Naive thymus-derived CD8-positive, alpha-beta T cell (primary cell): ENCODE measurements at regions not wholly inside any gene's neighbourhood (a gene's known extent, or its start where the extent isn't known, plus 50 kb on each side); places are given as distances from the start of the nearest gene placed in this dataset.
"Not testable (repeated sequence)": the region's sequence is repeated elsewhere in the genome, so short reads cannot be mapped to it uniquely, and the experiment has no call there.

Source experiments
- ATAC-seq, 2 donors: fragments of 150-1000 bp; cut with Tn5 transposase in 1 of 2; sonication (Bioruptor Pico), chemical (Tn5 transposase) in 1 of 2; 1 replicate in 1 of 2; 2 replicates in 1 of 2; pipeline ENCODE4 v1.10.0; 2021; ENCODE audit warnings: mild to moderate bottlenecking in 2 of 2, moderate library complexity in 2 of 2
- POLR2A ChIA-PET: fragments of 350-600 bp; sonication (Branson Sonifier 250); formaldehyde crosslinking; loops from one replicate; lab custom pipeline; 2021; ENCODE audit warnings: antibody characterized with exemption; lab: Charles Lee
- DNase-seq, 10 donors: peaks; one replicate each; pipeline versions ENCODE4 v3.0.0 to v3.0.0-alpha.2; 2020 to 2022
- H3K27ac Mint-ChIP-seq, 10 donors: one replicate each; pipeline ENCODE4 v1.8.0; 2020 to 2022; ENCODE audit warnings: mild to moderate bottlenecking in 10 of 10, mixed read lengths in 10 of 10, moderate library complexity in 4 of 10, inconsistent platforms in 1 of 10
- H3K27me3 Mint-ChIP-seq, 5 donors: one replicate each; pipeline ENCODE4 v1.8.0; 2021 to 2022; ENCODE audit warnings: mixed read lengths in 5 of 5
- H3K36me3 Mint-ChIP-seq, 3 donors: one replicate each; pipeline ENCODE4 v1.8.0; 2020 to 2022; ENCODE audit warnings: mixed read lengths in 3 of 3, mild to moderate bottlenecking in 2 of 3, inconsistent platforms in 1 of 3
- H3K4me1 Mint-ChIP-seq, 4 donors: one replicate each; pipeline ENCODE4 v1.8.0; 2021 to 2022; ENCODE audit warnings: mixed read lengths in 4 of 4
- H3K4me3 Mint-ChIP-seq, 10 donors: one replicate each; pipeline ENCODE4 v1.8.0; 2020 to 2022; ENCODE audit warnings: mild to moderate bottlenecking in 10 of 10, mixed read lengths in 10 of 10, moderate library complexity in 6 of 10, inconsistent platforms in 1 of 10
- H3K9me3 Mint-ChIP-seq, 9 donors: one replicate each; pipeline ENCODE4 v1.8.0; 2020 to 2022; ENCODE audit warnings: mixed read lengths in 9 of 9, mild to moderate bottlenecking in 3 of 9, inconsistent platforms in 1 of 9, moderate library complexity in 1 of 9

DNA sequence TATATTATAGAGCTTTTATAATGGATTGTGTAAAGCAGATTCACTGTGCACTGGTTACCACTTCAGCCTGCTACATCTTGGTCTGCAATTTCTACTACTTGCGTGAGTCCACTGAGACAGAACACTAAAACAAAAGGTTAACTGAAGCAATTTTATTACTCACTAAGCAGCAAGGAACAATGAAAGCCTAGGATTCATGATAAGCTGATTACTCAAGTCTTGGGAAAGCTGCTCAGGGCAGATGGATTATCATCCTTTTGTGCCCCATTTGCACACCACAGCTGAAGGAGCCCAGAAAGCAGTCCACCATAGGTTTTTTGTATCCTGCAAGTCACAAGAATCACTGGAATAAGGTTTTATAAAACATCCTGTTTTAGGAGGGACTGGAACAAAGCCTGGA is 1215.2 kb upstream of the TMEFF2 start:
- H3K27ac Mint-ChIP-seq, result no peak overlapping the region
- peaks cover 0 to 21% (median 9%) of the 10 kb centered on the region in 9 donors for H3K9me3 Mint-ChIP-seq
- no peak overlapping the region for H3K4me3 Mint-ChIP-seq
- no peak for ATAC-seq
- H3K27me3 Mint-ChIP-seq, result peaks cover 0 to 2% (median 0%) of the 10 kb centered on the region in 5 donors
- POLR2A ChIA-PET, result no interaction called here
- no peak for DNase-seq
- no peaks in the 10 kb centered on the region for H3K4me1 Mint-ChIP-seq
- H3K36me3 Mint-ChIP-seq, result peaks cover 0 to 10% (median 1%) of the 10 kb centered on the region in 3 donors

DNA sequence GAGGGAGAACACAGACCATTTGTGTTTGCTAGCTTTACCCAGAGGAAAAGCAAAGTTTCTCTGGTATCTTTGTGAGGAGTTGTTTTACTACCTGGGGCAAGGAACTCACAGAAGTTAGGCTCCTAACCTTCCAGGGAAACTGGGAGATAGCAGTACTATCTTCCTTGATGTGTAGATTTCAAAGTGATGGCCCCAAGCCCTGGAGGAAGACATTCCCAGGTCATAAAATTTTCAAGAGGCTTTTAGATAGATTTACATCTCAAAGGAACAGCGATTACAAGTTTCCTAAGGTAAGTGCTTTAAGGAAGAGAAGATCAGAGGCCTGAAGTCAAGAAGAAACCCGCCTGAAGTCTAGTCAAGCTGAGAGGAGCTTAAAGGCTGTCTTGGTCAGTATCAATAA is 1187.8 kb upstream of the TMEFF2 start:
- no peaks in the 10 kb centered on the region for H3K36me3 Mint-ChIP-seq
- ATAC-seq (no peak), DNase-seq (no peak)
- H3K27ac Mint-ChIP-seq, result no peak overlapping the region
- POLR2A ChIA-PET, result no interaction called here
- H3K9me3 Mint-ChIP-seq, result peaks cover 0 to 4% (median 0%) of the 10 kb centered on the region in 9 donors
- no peaks in the 10 kb centered on the region for H3K4me1 Mint-ChIP-seq
- H3K4me3 Mint-ChIP-seq, result no peak overlapping the region
- H3K27me3 Mint-ChIP-seq, result no peaks in the 10 kb centered on the region

DNA sequence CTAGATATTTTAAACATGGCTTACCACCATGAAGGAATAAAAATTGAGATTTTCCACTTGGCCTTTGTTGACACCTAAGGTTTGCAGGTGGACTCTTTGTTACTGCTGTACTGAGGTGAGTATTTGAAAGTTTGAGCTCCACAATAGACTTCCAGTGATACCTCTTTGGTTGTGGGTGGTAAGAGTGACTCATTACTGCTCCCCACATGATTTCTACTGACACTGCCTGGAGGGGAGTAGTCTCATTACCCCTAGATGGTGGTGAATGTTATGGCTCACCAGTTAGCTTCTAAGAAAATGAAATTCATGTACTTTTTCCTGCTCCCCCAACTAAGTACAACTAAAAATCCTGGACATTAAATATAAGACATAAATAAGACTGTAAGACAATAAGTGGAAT is 1183.1 kb upstream of the TMEFF2 start:
- H3K4me1 Mint-ChIP-seq, result no peaks in the 10 kb centered on the region
- ATAC-seq, result no peak

DNA sequence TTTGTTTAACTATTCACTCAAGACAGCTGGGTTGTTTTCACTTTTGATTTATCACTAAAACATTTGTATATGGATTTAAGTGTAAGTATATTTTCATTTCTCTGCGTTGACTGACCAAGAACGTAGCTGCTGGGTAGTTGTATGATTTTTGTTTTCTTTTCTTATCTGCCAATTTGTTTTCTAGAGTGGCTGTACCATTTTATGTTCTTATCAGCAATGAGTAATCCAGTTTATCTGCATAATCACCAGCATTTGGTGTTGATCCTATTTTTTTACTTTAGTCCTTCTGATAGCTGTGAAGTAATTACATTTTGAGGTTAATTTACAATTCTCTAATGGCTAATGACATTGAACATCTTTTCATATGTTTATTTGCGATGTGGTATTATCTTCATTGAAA is 1178.4 kb upstream of the TMEFF2 start:
- Mint-ChIP-seq H3K4me1 (no peaks in the 10 kb centered on the region), H3K4me3 (no peak overlapping the region), H3K27ac (no peak overlapping the region), H3K9me3 (no peaks in the 10 kb centered on the region), H3K27me3 (no peaks in the 10 kb centered on the region), H3K36me3 (no peaks in the 10 kb centered on the region)
- POLR2A ChIA-PET, result no interaction called here
- ATAC-seq (no peak), DNase-seq (no peak)

More for the DNA sequence above, 1183.1 kb upstream of the TMEFF2 start:
- no peak for DNase-seq
- no peaks in the 10 kb centered on the region for H3K27me3 Mint-ChIP-seq
- POLR2A ChIA-PET, result no interaction called here
- H3K4me3 Mint-ChIP-seq, result no peak overlapping the region
- no peak overlapping the region for H3K27ac Mint-ChIP-seq
- H3K36me3 Mint-ChIP-seq, result no peaks in the 10 kb centered on the region
- no peaks in the 10 kb centered on the region for H3K9me3 Mint-ChIP-seq

DNA sequence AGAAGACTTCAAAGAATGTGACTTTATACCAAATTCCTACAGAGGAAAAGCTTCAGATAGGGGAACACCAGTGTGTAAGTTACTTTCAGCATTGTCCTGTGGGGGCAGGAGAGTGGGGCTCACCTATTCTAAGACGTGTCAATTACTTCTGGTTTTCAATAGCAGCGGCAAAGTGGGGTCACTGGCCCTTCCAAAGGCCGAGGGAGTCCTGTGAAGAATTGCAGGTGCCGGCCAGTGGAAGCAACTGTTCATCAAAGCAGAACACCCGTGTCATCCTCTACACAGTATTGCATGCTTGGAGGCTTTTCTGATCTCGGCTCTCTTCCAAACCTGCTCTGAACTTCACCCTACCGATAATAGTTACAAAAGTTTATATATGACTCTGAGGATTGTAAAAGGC is 1176.5 kb upstream of the TMEFF2 start:
- DNase-seq, result no peak
- POLR2A ChIA-PET, result no interaction called here
- ATAC-seq, result no peak
- Mint-ChIP-seq H3K4me3 (no peak overlapping the region), H3K27ac (no peak overlapping the region), H3K36me3 (no peaks in the 10 kb centered on the region), H3K9me3 (no peaks in the 10 kb centered on the region), H3K4me1 (no peaks in the 10 kb centered on the region), H3K27me3 (no peaks in the 10 kb centered on the region)

DNA sequence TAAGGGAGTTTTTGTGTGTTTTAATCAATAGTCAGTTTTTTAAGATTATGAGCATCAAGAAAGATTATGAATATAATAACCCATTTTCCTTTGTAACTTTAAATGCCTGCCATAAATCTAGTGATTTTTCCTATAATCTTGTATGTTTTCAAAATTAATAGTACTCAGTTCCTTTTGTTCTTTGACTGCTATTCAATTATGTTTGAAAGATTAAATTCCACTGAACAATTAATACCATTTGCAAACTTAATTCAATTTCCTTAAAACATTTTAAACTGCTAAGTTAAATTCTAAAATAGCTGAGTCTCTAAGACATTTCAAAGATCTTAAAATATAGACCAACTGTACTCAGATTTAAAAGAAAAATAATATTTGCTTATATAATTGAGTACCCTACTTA is 1173.9 kb upstream of the TMEFF2 start:
- POLR2A ChIA-PET, result no interaction called here
- ATAC-seq (no peak), DNase-seq (no peak)
- H3K4me3 Mint-ChIP-seq, result no peak overlapping the region
- H3K9me3 Mint-ChIP-seq, result no peaks in the 10 kb centered on the region
- H3K27ac Mint-ChIP-seq, result no peak overlapping the region
- no peaks in the 10 kb centered on the region for H3K36me3 Mint-ChIP-seq
- no peaks in the 10 kb centered on the region for H3K27me3 Mint-ChIP-seq
- no peaks in the 10 kb centered on the region for H3K4me1 Mint-ChIP-seq

DNA sequence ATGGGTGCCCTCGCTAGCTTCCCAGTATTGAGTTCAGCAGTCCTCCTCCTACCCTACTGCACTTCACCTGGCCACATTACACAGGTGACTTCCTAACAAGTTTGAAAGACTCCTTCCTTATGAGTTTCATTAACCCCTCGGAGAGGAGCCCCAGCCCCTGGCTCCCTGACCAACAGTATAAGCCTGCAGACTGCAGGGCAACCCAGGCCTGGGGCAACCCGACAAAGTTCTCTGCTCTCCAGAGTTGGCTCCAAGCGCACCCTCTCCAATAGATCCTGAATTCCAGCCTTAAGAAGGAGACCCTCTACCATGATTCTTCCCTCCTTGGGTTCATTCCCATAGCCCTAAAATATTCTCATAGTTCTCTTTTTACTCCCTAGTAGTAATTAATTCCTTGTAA is 1162.8 kb upstream of the TMEFF2 start:
- Mint-ChIP-seq H3K36me3 (no peaks in the 10 kb centered on the region), H3K4me3 (no peak overlapping the region), H3K4me1 (no peaks in the 10 kb centered on the region), H3K27me3 (no peaks in the 10 kb centered on the region), H3K27ac (no peak overlapping the region), H3K9me3 (no peaks in the 10 kb centered on the region)
- ATAC-seq (no peak), DNase-seq (no peak)
- POLR2A ChIA-PET, result no interaction called here

DNA sequence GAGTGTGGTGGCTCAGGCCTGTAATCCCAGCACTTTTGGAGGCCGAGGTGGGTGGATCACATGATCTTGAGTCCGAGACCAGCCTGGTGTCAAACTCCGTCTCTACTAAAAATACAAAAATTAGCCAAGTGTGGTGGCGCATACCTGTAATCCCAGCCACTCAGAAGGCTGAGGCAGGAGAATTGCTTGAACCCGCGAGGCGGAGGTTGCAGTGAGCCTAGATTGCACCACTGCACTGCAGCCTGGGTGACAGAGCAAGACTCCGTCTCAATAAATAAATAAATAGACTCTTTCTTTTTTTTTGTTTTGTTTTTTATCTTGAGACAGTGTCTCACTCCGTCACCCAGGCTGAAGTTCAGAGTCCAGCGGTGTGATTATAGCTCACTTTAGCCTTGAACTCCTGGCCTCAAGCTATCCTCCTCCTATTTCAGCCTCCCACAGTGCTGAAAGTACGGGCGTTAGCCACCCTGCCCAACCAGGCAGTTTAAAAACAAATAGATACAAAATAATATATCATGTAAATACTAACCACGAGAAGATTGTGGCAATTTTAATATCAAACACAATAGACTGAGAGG is 1158.0 kb upstream of the TMEFF2 start:
- peak overlapping the region in 1 of 10 donors; percentile 72 for H3K27ac Mint-ChIP-seq
- DNase-seq, H3K27me3 Mint-ChIP-seq, H3K9me3 Mint-ChIP-seq, H3K36me3 Mint-ChIP-seq, H3K4me3 Mint-ChIP-seq, ATAC-seq, POLR2A ChIA-PET, H3K4me1 Mint-ChIP-seq: not testable (repeated sequence)

DNA sequence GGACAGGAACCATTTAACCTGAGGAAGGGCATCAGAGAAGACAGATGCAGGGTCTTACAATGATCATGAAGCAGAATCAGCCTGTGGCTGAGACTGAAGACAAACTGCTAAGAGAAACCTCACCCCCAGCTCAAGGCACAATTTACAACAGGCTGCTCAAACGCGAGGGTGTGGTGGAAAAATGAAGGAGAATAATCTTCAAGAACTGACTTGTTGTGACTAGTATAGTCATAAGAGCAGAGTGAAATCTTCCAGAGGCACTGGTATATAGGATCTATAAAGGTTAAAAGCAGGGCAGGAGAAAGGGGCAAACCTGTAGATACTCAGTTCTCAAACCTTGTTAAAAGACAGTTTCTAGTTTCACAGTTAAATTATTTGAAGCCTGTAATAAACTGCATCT is 1155.8 kb upstream of the TMEFF2 start:
- H3K27ac Mint-ChIP-seq, result peak overlapping the region in 1 of 10 donors; percentile 92
- H3K9me3 Mint-ChIP-seq, result no peaks in the 10 kb centered on the region
- H3K4me1 Mint-ChIP-seq, result peaks cover 0 to 16% (median 10%) of the 10 kb centered on the region in 4 donors
- no peaks in the 10 kb centered on the region for H3K27me3 Mint-ChIP-seq
- H3K36me3 Mint-ChIP-seq, result no peaks in the 10 kb centered on the region
- ATAC-seq (no peak), DNase-seq (no peak)
- H3K4me3 Mint-ChIP-seq, result no peak overlapping the region
- POLR2A ChIA-PET, result no interaction called here

DNA sequence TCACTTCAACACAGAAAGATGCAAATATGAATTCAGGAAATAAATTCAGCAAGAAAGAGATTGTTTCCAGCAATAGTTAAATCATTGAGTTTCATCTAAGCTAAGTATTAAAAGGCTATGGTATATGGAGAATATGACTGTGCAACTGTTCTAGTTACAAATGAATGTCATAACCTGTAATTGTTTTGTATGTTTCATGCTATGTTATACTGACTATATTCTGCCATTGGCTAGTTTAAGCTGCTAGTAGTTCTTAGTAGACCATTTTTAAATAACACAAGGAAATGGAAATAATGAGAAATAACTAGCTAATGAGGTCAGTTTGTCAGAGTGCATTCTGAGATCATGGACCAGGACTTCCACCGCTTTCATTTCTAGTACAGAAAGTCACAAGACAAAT is 1154.9 kb upstream of the TMEFF2 start:
- Mint-ChIP-seq H3K4me1 (peaks cover 0 to 16% (median 10%) of the 10 kb centered on the region in 4 donors), H3K27ac (no peak overlapping the region), H3K27me3 (no peaks in the 10 kb centered on the region), H3K36me3 (no peaks in the 10 kb centered on the region), H3K4me3 (no peak overlapping the region), H3K9me3 (no peaks in the 10 kb centered on the region)
- ATAC-seq (no peak), DNase-seq (no peak)
- POLR2A ChIA-PET, result no interaction called here

DNA sequence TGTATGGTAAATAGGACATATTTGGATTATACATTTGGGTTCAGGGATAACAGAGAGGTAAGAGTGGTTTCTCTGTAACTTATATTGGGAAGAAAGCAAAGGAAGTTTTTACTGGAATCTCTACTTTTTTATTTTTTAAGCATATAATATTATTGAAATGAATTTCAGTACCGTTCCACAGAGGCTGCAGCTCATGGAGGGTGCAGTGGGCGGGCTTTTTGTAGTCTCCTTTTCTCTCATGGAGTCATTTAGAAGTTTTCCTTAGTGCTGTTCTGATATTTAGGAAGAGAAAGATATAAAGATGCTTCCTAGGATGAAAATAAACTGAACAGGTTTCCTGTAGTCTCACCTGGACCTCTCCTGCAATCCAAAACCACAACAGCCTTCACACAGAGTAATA is 1153.3 kb upstream of the TMEFF2 start:
- Mint-ChIP-seq H3K9me3 (no peaks in the 10 kb centered on the region), H3K27ac (peak overlapping the region in 9 of 10 donors; percentile 21 to 90 (median 56)), H3K27me3 (no peaks in the 10 kb centered on the region), H3K36me3 (no peaks in the 10 kb centered on the region), H3K4me1 (peaks cover 0 to 16% (median 10%) of the 10 kb centered on the region in 4 donors), H3K4me3 (peak overlapping the region; percentile 72 to 89 (median 82))
- DNase-seq (peak in 1 of 10 donors; percentile 1), ATAC-seq (no peak)
- POLR2A ChIA-PET, result no interaction called here

DNA sequence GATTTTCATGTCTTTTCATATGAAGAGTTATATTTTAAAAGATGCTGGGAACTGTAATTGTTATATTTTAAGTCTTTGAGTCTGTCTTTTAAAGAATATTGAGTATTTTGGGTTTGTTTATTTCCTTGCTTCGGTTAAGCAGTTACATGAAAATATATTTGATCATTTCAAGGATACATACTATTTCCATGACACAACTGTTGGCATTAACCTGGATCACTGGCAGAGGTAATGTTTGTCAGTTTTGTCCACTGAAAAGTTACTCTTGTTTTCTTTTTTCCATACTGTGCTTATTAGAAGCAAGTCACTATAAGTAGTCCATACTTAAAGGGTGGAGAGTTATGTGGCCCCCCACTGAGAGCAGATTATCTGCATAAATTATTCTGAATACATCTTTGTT is 1142.0 kb upstream of the TMEFF2 start:
- Mint-ChIP-seq H3K27me3 (peaks cover 0 to 3% (median 0%) of the 10 kb centered on the region in 5 donors), H3K4me1 (no peaks in the 10 kb centered on the region), H3K36me3 (no peaks in the 10 kb centered on the region), H3K27ac (no peak overlapping the region), H3K9me3 (peaks cover 0 to 2% (median 0%) of the 10 kb centered on the region in 9 donors), H3K4me3 (no peak overlapping the region)
- no peak for ATAC-seq
- DNase-seq, result no peak
- POLR2A ChIA-PET, result interaction anchor here (0.7 kb wide), 1 partner anchor 16 kb away, joined by 3 read pairs; no protein-coding TSS in a partner anchor

DNA sequence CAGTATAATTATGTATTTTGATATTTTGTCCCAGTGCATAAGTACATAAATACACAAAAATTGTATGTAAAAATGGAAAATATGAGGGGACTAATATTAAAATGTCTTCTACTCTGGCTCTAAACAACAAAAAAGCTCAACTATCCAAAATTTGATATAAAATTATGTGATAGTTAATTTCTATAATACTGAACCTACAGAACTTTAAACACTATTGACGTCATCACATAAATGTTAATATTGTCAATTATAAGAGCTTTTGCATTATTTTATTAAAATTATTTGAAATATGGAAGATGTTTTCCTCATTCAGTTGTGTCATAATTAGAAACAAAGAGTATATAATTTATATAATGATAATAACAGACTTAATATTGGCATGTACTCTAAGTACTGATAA is 1139.7 kb upstream of the TMEFF2 start:
- Mint-ChIP-seq H3K27me3 (peaks cover 0 to 3% (median 0%) of the 10 kb centered on the region in 5 donors), H3K9me3 (peaks cover 0 to 2% (median 0%) of the 10 kb centered on the region in 9 donors), H3K4me3 (no peak overlapping the region), H3K4me1 (peaks cover 0 to 2% (median 0%) of the 10 kb centered on the region in 4 donors), H3K27ac (no peak overlapping the region), H3K36me3 (no peaks in the 10 kb centered on the region)
- no peak for ATAC-seq
- no peak for DNase-seq
- POLR2A ChIA-PET, result no interaction called here

DNA sequence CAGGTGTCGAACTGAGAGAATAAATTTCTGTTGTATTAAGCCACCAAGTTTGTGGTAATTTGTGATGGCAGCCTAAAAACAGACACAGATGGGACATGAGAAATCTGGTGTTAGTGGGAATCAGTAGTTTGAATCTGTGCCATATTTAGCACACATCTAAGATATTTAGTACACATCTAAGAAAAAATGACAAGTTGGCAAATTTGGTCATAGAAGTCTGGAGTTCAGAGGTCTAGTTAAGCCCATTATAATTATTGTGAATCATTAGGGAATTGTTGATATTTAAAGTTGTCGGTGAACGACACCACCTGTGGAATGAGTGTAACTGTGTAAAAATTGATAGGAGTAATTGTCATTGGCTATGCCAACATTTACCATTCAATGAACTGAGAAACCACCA is 1138.8 kb upstream of the TMEFF2 start:
- peaks cover 0 to 3% (median 0%) of the 10 kb centered on the region in 5 donors for H3K27me3 Mint-ChIP-seq
- DNase-seq (no peak), ATAC-seq (no peak)
- no peaks in the 10 kb centered on the region for H3K36me3 Mint-ChIP-seq
- peaks cover 0 to 2% (median 0%) of the 10 kb centered on the region in 9 donors for H3K9me3 Mint-ChIP-seq
- H3K27ac Mint-ChIP-seq, result no peak overlapping the region
- POLR2A ChIA-PET, result no interaction called here
- no peak overlapping the region for H3K4me3 Mint-ChIP-seq
- H3K4me1 Mint-ChIP-seq, result peaks cover 0 to 2% (median 0%) of the 10 kb centered on the region in 4 donors
